HepG2 (cell line): ENCODE measurements at regions not wholly inside any gene's neighbourhood (a gene's known extent, or its start where the extent isn't known, plus 50 kb on each side); places are given as distances from the start of the nearest gene placed in this dataset.

Experiments
- ATAC-seq: fragments of 200-7000 bp; cut with Tn5 transposase; 3 replicates; pipeline ENCODE4 v1.9.1; 2020; ENCODE audit warnings: mild to moderate bottlenecking, moderate library complexity
- BruUV-seq: library from RNA; stranded (reverse); fragments of 400-500 nt; replicated peaks from 2 replicates; lab custom pipeline; 2021; lab: Mats Ljungman, UMichigan
- CTCF ChIA-PET: fragments of 300-600 bp; formaldehyde crosslinking; extraction: SDS; loops from one replicate; lab custom pipeline; 2021; ENCODE audit warnings: low total read pairs, inconsistent platforms, low intra/inter-chr PET ratio; lab: Yijun Ruan, JAX
- POLR2A ChIA-PET: fragments of 350-600 bp; sonication (Branson Sonifier 250); formaldehyde crosslinking; loops from one replicate; lab custom pipeline; 2020; ENCODE audit warnings: antibody characterized with exemption, inconsistent platforms; lab: Yijun Ruan, JAX
- DNase-seq: peaks from one replicate; pipeline ENCODE4 v3.0.0-alpha.2; 2015; ENCODE audit warnings: low spot score
- FAIRE-seq: peaks from 3 replicates; lab custom pipeline; 2011; peaks lifted over from hg19 to GRCh38; lab: Jason Lieb, UNC
- H2AFZ ChIP-seq: one replicate; pipeline ENCODE4 v1.6.1; 2011; ENCODE audit warnings: low read length, inconsistent platforms
- H3K27ac ChIP-seq: fragments of 300-600 bp; 3 replicates; pipeline ENCODE4 v1.8.0; 2011; ENCODE audit warnings: mixed run types, mild to moderate bottlenecking, mixed read lengths, low read length, inconsistent platforms; ENCODE audit not compliant: insufficient read depth; ENCODE audit errors: extremely low read length
- H3K27me3 ChIP-seq, 2 experiments: fragments of 200-600 bp in 1 of 2; 2 replicates in 1 of 2; 3 replicates in 1 of 2; pipeline versions ENCODE4 v1.6.0 to v1.8.0; 2011; ENCODE audit warnings: low read length in 2 of 2, mild to moderate bottlenecking in 2 of 2, moderate library complexity in 2 of 2, inconsistent platforms in 1 of 2; ENCODE audit not compliant: insufficient read depth in 2 of 2, control insufficient read depth in 1 of 2
- H3K36me3 ChIP-seq, 2 experiments: fragments of 200-600 bp in 1 of 2; replicated peaks in 1 of 2; 2 replicates in 1 of 2; 3 replicates in 1 of 2; pipeline versions ENCODE4 v1.5.1 to v1.8.0; 2011; ENCODE audit warnings: low read length in 2 of 2, inconsistent platforms in 1 of 2; ENCODE audit not compliant: insufficient read depth in 2 of 2, control insufficient read depth in 1 of 2
- H3K4me1 ChIP-seq: 2 replicates; pipeline ENCODE4 v1.5.1; 2012; ENCODE audit warnings: low read length, inconsistent platforms; ENCODE audit not compliant: insufficient read depth
- H3K4me2 ChIP-seq: 2 replicates; pipeline ENCODE4 v1.6.0; 2011; ENCODE audit warnings: low read depth, low read length, inconsistent platforms
- H3K4me3 ChIP-seq, 3 experiments: fragments of 200-600 bp in 1 of 3; sonication (generic), shearing (Covaris generic) in 1 of 3; replicated peaks in 1 of 3; 2 replicates each; pipeline ENCODE4 v1.5.1; 2011 to 2016; ENCODE audit warnings: low read length in 3 of 3, inconsistent platforms in 2 of 3, low read depth in 2 of 3, mild to moderate bottlenecking in 2 of 3, control low read depth in 1 of 3, mixed read lengths in 1 of 3; ENCODE audit not compliant: insufficient read depth in 1 of 3
- H3K79me2 ChIP-seq: one replicate; pipeline ENCODE4 v1.6.1; 2011; ENCODE audit warnings: low read length, inconsistent platforms; ENCODE audit not compliant: insufficient read depth
- H3K9ac ChIP-seq: 2 replicates; pipeline ENCODE4 v1.6.0; 2011; ENCODE audit warnings: mild to moderate bottlenecking, low read depth, low read length, inconsistent platforms; ENCODE audit not compliant: insufficient read depth
- H3K9me3 ChIP-seq: 2 replicates; pipeline ENCODE4 v1.5.1; 2012; ENCODE audit warnings: mild to moderate bottlenecking, low read length
- H4K20me1 ChIP-seq: 2 replicates; pipeline ENCODE4 v1.6.0; 2011; ENCODE audit warnings: inconsistent platforms, mild to moderate bottlenecking, low read length, moderate library complexity; ENCODE audit not compliant: insufficient read depth
- ETS1 ChIP-seq: sonication (generic); formaldehyde crosslinking; IDR thresholded peaks from 2 replicates; pipeline ENCODE4 v1.4.0; 2020; ENCODE audit warnings: missing genetic modification reagents
- HOXA3 ChIP-seq: sonication (generic); formaldehyde crosslinking; IDR thresholded peaks from 2 replicates; pipeline ENCODE4 v1.5.0; 2020; ENCODE audit warnings: missing genetic modification reagents
- LCORL ChIP-seq, 2 experiments: fragments of 450-650 bp in 1 of 2; sonication (generic) in 1 of 2; formaldehyde crosslinking in 1 of 2; IDR thresholded peaks; 2 replicates each; pipeline versions ENCODE4 v1.5.0 to v1.6.1; 2017 to 2020; ENCODE audit warnings: antibody characterized with exemption in 1 of 2, missing genetic modification reagents in 1 of 2
- MAZ ChIP-seq, 2 experiments: sonication (generic) in 1 of 2; formaldehyde crosslinking in 1 of 2; IDR thresholded peaks; 2 replicates each; pipeline versions ENCODE4 v1.5.0 to v1.6.1; 2012 to 2020; ENCODE audit warnings: low read depth in 2 of 2, mild to moderate bottlenecking in 2 of 2, borderline replicate concordance in 1 of 2, improper control_type of control experiment in 1 of 2, low read length in 1 of 2, missing genetic modification reagents in 1 of 2, moderate library complexity in 1 of 2
- PCBP2 ChIP-seq: fragments of 200-400 bp; formaldehyde crosslinking; optimal IDR thresholded peaks from 2 replicates; pipeline ENCODE3; 2018; ENCODE audit warnings: low read length, low read depth; ENCODE audit not compliant: poor library complexity, severe bottlenecking
- PTBP1 ChIP-seq: fragments of 200-400 bp; formaldehyde crosslinking; IDR thresholded peaks from 2 replicates; pipeline ENCODE4 v1.6.1; 2018; ENCODE audit warnings: low read length, low read depth; ENCODE audit not compliant: poor library complexity, severe bottlenecking
- TFDP1 ChIP-seq: IDR thresholded peaks from 2 replicates; pipeline ENCODE4 v1.6.1; 2016; ENCODE audit warnings: missing compliant biosample characterization, missing genetic modification reagents, borderline replicate concordance
- ZKSCAN5 ChIP-seq: sonication (generic); formaldehyde crosslinking; IDR thresholded peaks from 2 replicates; pipeline ENCODE4 v1.5.1; 2020; ENCODE audit warnings: mild to moderate bottlenecking, missing genetic modification reagents
- ZSCAN20 ChIP-seq: sonication (generic); formaldehyde crosslinking; IDR thresholded peaks from 2 replicates; pipeline ENCODE4 v1.4.0; 2020; ENCODE audit warnings: missing genetic modification reagents, mild to moderate bottlenecking, borderline replicate concordance
- ZSCAN31 ChIP-seq: sonication (generic); formaldehyde crosslinking; IDR thresholded peaks from 2 replicates; pipeline ENCODE4 v1.5.0; 2020; ENCODE audit warnings: low read depth, mild to moderate bottlenecking, missing genetic modification reagents
- WGBS: methylation state at CpG from one replicate; pipeline ENCODE4 v1.1.6; 2017; ENCODE audit warnings: low lambda C conversion rate; 5-methylcytosine and 5-hydroxymethylcytosine counted together
- in situ Hi-C: cut with HindIII; loops from 2 replicates; pipeline ENCODE4 v1.10.0; 2017; ENCODE audit warnings: low pct_unique_long_range_greater_than_20kb; ENCODE audit not compliant: extremely low pct_ligation_motif_present
- intact Hi-C: fragments of 100-400 bp; cut with micrococcal nuclease; formaldehyde crosslinking; loops from one replicate; pipeline ENCODE4 v1.10.0; 2022; ENCODE audit not compliant: unreplicated experiment
- TF ChIP-seq, protein P1 (sequence below): sonication (generic); formaldehyde crosslinking; IDR thresholded peaks from 2 replicates; pipeline ENCODE4 v1.9.0; 2021; ENCODE audit warnings: missing genetic modification reagents, borderline replicate concordance
- TF ChIP-seq, protein P2 (sequence below): IDR thresholded peaks from 2 replicates; pipeline ENCODE4 v1.6.1; 2012; ENCODE audit warnings: inconsistent platforms
- TF ChIP-seq, protein P3 (sequence below): sonication (generic); formaldehyde crosslinking; conservative IDR thresholded peaks from 2 replicates; pipeline ENCODE4 v1.8.1; 2023; ENCODE audit warnings: missing genetic modification reagents

DNA sequence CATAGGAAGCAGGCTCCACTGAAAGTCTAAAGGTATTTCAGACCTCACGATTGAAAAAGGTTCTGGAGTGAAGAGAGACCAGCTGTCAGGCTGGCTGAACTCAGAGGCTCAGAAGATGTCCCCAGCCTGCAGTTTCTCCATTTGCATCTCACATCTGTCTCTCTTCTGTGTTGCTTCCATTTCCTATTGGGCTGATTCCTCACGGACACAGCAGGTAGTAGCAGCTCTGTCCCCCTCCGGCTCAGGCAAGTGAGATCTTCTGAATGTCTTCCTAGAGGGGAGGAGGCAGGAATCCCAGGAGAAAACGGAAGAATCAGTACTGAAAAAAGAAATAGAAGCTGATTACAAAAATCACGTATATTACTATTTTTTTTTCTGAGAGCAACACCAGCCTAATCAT, 274.1 kb upstream of the COBL start:
- no peak overlapping the region for H3K4me2 ChIP-seq
- H3K4me3 ChIP-seq, result no peak overlapping the region
- peaks cover 17% of the 10 kb centered on the region for H3K4me1 ChIP-seq
- no peak for DNase-seq
- H3K79me2 ChIP-seq, result no peaks in the 10 kb centered on the region
- no peak for ATAC-seq
- ChIA-PET POLR2A (no interaction called here), CTCF (no interaction called here)
- H3K27me3 ChIP-seq, result no peaks in the 10 kb centered on the region; a peak in 2 of 5 replicates
- FAIRE-seq, result no peak
- H2AFZ ChIP-seq, result no peak overlapping the region
- H3K9ac ChIP-seq, result no peak overlapping the region
- no TSS peak for BruUV-seq
- in situ Hi-C loops (no loop called here), intact Hi-C loops (no loop called here)
- no peaks in the 10 kb centered on the region for H3K9me3 ChIP-seq
- H3K27ac ChIP-seq, result no peak overlapping the region
- no peaks in the 10 kb centered on the region for H4K20me1 ChIP-seq
- H3K36me3 ChIP-seq, result no peaks in the 10 kb centered on the region
- WGBS, result under 1% methylated on average over 5 of the region's 5 CpGs
- TF ChIP-seq PCBP2, result no peak
- no peak for TF ChIP-seq TFDP1 (CRISPR knock-in tag)
- no peak for TF ChIP-seq LCORL (IDR thresholded peaks at IDR 0.05)
- TF ChIP-seq LCORL (CRISPR knock-in tag; IDR thresholded peaks at IDR 0.05), result no peak
- TF ChIP-seq ZKSCAN5 (CRISPR knock-in tag), result no peak
- TF ChIP-seq ETS1, result no peak
- TF ChIP-seq, protein P1, sequence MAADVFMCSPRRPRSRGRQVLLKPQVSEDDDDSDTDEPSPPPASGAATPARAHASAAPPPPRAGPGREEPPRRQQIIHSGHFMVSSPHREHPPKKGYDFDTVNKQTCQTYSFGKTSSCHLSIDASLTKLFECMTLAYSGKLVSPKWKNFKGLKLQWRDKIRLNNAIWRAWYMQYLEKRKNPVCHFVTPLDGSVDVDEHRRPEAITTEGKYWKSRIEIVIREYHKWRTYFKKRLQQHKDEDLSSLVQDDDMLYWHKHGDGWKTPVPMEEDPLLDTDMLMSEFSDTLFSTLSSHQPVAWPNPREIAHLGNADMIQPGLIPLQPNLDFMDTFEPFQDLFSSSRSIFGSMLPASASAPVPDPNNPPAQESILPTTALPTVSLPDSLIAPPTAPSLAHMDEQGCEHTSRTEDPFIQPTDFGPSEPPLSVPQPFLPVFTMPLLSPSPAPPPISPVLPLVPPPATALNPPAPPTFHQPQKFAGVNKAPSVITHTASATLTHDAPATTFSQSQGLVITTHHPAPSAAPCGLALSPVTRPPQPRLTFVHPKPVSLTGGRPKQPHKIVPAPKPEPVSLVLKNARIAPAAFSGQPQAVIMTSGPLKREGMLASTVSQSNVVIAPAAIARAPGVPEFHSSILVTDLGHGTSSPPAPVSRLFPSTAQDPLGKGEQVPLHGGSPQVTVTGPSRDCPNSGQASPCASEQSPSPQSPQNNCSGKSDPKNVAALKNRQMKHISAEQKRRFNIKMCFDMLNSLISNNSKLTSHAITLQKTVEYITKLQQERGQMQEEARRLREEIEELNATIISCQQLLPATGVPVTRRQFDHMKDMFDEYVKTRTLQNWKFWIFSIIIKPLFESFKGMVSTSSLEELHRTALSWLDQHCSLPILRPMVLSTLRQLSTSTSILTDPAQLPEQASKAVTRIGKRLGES (CRISPR knock-in tag), result no peak
- TF ChIP-seq, protein P2, sequence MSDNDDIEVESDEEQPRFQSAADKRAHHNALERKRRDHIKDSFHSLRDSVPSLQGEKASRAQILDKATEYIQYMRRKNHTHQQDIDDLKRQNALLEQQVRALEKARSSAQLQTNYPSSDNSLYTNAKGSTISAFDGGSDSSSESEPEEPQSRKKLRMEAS, result no peak
- TF ChIP-seq, protein P3, sequence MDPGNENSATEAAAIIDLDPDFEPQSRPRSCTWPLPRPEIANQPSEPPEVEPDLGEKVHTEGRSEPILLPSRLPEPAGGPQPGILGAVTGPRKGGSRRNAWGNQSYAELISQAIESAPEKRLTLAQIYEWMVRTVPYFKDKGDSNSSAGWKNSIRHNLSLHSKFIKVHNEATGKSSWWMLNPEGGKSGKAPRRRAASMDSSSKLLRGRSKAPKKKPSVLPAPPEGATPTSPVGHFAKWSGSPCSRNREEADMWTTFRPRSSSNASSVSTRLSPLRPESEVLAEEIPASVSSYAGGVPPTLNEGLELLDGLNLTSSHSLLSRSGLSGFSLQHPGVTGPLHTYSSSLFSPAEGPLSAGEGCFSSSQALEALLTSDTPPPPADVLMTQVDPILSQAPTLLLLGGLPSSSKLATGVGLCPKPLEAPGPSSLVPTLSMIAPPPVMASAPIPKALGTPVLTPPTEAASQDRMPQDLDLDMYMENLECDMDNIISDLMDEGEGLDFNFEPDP (CRISPR knock-in tag), result no peak
- TF ChIP-seq PTBP1, result no peak
- no peak for TF ChIP-seq ZSCAN20 (CRISPR knock-in tag)
- no peak for TF ChIP-seq HOXA3 (CRISPR knock-in tag)
- TF ChIP-seq MAZ (IDR thresholded peaks at IDR 0.05; ENCODE audit: borderline replicate concordance, low read depth, low read length), result no peak
- TF ChIP-seq MAZ (CRISPR knock-in tag; IDR thresholded peaks at IDR 0.05; ENCODE audit: low read depth), result no peak
- no peak for TF ChIP-seq ZSCAN31
- TF ChIP-seq, all 625 proteins: peak for 0
